HG02884 (cell line): ENCODE measurements at regions not wholly inside any gene's neighbourhood (a gene's known extent, or its start where the extent isn't known, plus 50 kb on each side); places are given as distances from the start of the nearest gene placed in this dataset.

ENCODE experiments used
- ATAC-seq: cut with Tn5 transposase; IDR thresholded peaks from one replicate; pipeline ENCODE4 v1.9.1; 2021; ENCODE audit warnings: mild to moderate bottlenecking, moderate library complexity; ENCODE audit not compliant: unreplicated experiment

DNA sequence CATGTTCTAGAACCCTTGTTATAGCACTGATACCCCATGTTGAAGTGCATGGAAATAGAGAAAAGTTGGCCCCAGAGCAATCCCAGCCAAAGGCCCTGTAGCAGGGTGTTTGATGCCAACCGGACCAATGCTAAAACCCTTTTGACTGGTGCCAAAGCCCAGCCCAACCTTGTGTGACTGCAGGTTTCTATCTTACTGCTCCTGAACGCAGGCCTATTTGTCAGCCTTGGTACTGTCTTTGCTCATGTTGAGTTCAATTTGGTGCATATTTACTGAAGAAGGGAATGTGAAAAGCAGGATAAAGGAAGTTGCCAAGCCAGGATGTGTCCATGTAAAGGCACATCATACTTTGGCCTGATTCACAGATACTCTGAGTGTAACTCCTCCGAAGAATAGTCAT is 51.7 kb upstream of the NFASC start:
- no peak for ATAC-seq

GRCh38 chr1:204819495-204819894 is 51.2 kb upstream of the NFASC start:
- no peak for ATAC-seq
